ENCODE measurements at regions not wholly inside any gene's neighbourhood (a gene's known extent, or its start where the extent isn't known, plus 50 kb on each side); places are given as distances from the start of the nearest gene placed in this dataset.

GRCh38 chr4:173839865-173840264 lies 309.8 kb upstream of the HAND2 start:
- DNase-seq: no peak
- no peak for ATAC-seq

- ATAC-seq (no peak), DNase-seq (no peak)
Observed at GRCh38 chr4:173837517-173837916, 307.5 kb upstream of the HAND2 start.

DNA sequence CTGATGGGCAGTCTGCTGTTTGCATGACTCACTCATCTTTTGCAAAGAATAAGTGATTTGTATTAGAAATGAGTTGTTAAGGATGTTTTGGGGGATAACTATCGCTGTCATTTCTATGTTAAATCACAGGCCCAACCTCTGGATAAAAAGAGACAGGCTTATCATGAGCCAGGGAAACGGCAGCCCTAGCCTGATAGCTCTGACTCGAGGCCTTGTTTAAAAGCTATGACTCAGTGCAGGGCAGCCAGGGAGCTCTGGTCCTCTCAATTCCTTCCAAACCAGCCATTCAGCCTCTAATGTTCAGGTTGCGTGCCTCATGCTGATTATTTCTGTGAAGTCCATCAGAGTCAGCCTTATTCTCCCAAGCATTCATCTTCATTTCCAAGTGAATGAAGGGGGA lies 305.9 kb upstream of the HAND2 start:
- DNase-seq: no peak
- no peak for ATAC-seq

- ATAC-seq: no peak
- DNase-seq: no peak
Observed at GRCh38 chr4:173834151-173834550, 304.1 kb upstream of the HAND2 start.

DNA sequence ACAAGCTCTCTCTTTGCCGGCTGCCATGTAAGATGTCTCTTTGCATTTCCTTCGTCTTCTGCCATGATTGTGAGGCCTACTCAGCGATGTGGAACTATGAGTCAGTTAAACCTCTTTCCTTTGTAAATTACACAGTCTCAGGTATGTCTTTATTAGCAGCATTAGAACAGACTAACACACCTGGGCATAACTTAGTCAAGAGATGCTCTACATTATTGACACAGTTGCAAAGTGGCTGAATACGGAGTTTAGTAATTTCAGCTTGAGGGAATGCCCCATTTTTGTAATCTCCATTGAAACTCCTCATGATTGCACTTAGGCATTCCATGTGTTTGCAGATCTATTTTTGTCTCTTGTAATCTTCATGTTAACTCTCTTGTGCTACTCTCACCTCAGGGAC lies 299.5 kb upstream of the HAND2 start:
- DNase-seq: no peak
- no peak for ATAC-seq

DNA sequence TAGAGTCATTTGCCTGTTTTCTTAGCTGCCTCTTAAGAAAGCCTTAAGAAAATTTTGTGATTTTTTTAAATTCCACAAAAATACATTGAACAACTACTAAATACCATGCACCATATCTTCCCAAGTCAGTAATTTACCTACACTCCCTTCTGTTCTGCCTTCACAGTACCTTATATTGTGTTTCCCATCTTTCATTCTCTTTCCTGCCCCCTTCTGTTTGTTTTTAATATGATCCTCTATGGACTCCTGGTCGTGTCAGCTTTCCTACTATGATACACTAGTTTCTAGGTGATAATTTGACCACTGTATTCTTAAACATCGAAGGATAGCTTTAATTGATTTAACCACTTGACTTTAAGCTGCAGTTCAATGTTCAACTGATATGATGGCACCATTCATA lies 297.7 kb upstream of the HAND2 start:
- DNase-seq (no peak), ATAC-seq (no peak)

DNA sequence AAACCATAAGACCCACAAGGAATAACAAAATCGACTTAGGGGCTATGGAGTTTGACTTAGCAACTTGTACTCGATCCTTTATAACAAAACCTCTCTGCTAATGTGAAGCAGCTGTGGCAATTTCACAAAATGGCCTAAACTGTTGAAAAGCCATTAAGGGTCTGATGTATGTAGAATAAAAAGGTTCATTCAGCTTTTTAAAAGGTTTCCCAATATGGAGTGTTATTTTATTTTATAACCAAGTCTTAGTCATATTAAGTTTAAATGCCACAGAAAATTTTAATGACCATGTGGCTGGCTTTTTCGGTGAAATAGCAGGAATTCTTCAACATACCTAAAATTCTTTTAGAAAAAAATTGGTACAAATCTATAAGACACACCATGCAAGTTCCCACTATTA lies 291.8 kb upstream of the HAND2 start:
- ATAC-seq (no peak), DNase-seq (no peak)

GRCh38 chr4:173821036-173821435 lies 291.0 kb upstream of the HAND2 start:
- ATAC-seq (no peak), DNase-seq (no peak)

DNA sequence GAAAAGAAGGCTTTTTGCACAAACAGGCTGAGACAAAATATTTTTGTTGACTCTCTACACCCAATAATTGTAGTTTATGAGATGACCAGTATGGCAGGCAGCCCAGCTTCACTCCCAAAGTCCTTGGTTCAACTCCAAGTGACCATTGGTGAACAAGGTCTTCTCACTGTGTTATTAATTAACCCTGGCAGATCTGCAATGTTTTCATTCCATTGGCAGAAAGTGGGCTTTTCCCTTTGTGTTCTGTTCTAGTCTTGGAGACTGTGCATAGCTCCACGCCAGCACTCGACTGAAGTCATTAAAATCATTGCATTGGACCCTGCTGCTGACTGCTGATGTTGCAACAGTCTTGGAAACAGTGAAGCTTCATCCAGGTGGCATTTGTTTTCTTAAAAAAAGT lies 277.3 kb upstream of the HAND2 start:
- DNase-seq: no peak
- no peak for ATAC-seq

DNA sequence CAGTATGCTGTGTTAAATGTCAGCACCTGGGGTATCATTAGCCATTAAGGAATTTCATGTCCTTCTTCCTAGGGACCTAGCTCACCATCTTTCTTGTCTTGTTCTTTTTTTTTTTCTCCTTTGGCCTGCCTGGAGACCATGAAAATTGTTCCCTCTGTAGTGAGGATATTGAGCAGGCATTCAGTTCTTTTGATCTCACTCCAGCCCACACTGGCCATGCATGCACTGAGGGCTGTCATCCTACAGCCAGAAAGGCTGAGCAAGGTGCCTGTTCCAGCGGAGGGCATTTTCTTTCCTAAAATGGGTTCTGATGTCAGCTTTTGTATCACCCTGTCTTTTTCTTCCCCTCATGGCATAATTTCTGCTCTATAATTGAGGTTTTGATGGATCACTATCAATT lies 275.9 kb upstream of the HAND2 start:
- ATAC-seq: no peak
- no peak for DNase-seq

GRCh38 chr4:173802662-173803022 lies 272.6 kb upstream of the HAND2 start:
- no peak for DNase-seq
- no peak for ATAC-seq

GRCh38 chr4:173801876-173802661 lies 272.0 kb upstream of the HAND2 start:
- DNase-seq (no peak), ATAC-seq (no peak)

DNA sequence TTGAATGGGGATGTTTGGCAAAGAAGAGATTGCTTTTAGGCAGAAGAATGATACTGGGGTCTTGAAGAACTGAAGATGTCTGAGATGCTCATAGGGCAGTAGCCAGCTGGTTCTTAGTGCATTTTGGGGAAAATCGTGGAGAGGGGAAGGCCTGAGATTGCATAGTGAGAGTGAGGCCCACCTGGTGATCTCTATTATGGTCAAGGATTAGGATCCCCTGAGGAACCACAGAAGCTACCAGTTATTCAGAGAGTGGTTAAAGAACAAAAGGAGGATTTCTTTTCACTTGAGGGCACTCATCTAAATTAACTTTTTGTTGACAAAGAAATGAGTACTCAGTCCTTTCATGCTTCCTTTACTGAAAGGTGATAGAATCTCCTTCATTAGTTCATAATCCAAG lies 271.3 kb upstream of the HAND2 start:
- DNase-seq (no peak), ATAC-seq (no peak)

GRCh38 chr4:173797296-173797695 lies 267.3 kb upstream of the HAND2 start:
- no peak for ATAC-seq
- no peak for DNase-seq

DNA sequence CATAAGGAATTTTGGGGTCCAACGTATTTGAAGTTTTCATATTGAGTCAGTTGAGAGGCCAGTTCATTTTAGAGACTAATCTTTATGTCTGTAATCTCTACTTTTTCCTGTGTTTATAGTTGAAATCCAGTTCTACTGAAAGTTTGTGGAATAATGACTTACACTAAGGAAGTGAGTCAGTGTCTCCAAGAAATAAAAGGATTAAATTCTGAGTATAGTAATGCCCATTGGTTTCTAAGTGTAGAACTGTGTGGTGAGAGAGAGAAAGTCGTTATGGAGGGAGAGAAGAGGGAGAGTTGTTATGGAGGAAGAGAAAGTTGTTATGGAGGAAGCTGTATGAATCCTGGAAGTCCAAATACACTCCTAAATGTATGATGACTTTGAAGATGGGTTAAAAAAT lies 264.6 kb upstream of the HAND2 start:
- ATAC-seq: no peak
- no peak for DNase-seq

- ATAC-seq: no peak
- DNase-seq: no peak
Observed at GRCh38 chr4:173793937-173794510, 264.0 kb upstream of the HAND2 start.

DNA sequence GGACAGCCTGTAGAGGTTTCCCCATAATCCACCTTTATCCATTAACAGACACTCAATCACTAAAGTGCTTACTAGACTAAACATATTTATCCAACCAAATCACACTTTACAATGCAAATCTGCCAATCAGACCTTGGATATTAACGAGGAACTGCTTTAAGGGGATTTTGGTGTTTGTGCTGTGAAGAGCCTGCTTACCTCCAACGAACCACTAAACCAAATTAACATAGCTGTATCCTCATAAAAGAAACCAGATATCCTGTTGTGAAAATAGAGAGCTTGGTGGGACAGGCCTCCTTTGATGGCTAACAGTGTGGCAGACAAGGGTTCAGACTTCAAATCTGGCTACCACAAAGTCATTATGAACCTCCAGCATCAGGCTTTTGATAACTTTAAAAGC lies 252.6 kb upstream of the HAND2 start:
- ATAC-seq (no peak), DNase-seq (no peak)

DNA sequence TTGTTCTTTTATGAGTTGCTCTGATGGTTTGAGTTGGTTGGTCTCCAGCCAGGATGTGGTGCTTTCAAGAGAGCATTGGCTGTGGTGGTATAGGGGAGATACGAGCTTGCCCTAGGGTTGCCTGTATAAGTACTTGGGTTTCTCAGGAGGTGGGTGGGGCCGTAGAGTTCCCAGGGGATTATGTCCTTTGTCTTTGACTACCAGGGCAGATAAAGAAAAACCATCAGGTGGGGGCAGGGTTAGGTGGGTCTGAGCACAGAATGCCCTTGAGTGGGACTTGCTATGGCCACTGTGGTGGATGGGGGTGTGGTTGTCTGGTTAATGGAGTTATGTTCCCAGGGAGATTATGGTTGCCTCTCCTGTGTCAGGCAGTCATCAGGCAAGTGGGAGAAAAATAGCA lies 247.9 kb upstream of the HAND2 start:
- ATAC-seq: no peak
- DNase-seq: no peak

DNA sequence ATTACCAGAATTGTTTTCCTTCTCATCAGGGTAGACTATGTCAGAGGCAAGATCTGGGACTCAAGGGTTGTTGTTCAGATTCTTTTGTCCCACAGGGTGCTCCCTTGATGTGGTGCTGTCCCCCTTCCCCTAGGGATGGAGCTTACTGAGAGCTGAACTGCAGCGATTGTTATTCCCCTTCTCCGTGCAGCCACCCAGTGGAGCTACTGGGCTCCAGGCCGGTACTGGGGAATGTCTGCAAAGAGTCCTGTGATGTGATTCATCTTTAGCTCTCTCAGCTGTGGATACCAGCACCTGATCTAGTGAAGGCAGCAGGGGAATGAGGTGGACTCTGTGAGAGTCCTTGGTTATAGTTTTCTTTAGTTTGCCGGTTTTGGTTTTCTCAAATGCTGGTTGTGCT lies 247.4 kb upstream of the HAND2 start:
- DNase-seq (no peak), ATAC-seq (no peak)

DNA sequence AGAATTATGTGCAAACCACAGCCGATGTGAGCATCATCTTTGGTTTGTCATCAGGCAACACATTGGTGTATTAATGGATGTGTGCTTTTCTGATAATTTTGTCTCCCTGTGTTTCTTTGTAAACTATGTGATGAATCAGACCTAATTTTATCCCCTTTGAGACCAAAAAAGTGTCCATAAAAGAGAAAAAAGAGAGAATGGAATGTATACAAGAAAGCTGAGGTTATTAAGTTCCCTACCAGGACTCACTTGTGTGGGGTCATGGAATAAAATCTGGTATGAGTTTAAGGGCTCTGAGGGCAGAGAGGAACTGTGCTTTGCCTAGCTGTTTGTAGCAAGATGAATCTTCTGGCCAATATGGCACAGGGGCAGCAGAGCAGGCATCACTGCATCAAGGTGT lies 239.5 kb upstream of the HAND2 start:
- no peak for DNase-seq

DNA sequence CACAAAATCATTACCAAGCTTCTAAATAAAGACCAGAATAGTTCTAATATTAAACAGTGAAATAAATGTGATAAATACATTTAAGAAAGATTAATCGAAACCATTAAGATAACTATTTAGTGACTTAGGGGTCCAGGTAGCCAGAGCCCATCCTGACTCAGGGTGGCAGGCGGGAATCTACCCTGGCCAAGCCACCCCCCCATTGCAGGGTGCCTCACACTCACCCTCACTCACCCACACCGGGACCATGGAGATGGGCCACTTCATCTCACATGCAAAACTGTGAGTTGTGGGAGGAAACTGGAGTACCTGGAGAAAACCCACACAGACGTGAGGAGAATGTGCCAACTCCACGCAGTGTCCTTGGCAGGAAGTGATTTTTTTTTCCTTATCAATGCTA lies 237.6 kb upstream of the HAND2 start:
- DNase-seq: no peak

More for the DNA sequence above, 239.5 kb upstream of the HAND2 start:
- no peak for ATAC-seq

GRCh38 chr4:173766171-173766600 lies 236.2 kb upstream of the HAND2 start:
- DNase-seq: no peak
- ATAC-seq: no peak

More for the DNA sequence above, 237.6 kb upstream of the HAND2 start:
- ATAC-seq: no peak

DNA sequence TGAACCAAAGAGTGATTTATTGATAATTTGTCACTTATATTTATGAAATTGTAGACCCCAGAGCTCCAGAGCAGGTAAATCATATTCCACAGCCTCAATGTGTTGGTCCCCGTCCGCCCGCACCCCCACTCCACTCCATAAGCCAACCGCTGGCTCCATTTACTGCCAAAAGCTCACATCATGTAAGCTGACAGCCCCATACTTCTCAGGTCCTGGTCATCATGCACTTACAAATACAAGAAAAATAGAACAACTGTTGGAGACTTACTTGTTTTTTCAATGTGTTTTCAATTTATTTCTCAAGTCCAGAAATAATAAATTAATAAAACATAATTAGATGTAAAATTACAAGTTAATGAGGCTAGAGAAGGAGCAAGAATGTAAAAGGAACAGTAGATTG lies 235.7 kb upstream of the HAND2 start:
- ATAC-seq (no peak), DNase-seq (no peak)

GRCh38 chr4:173763389-173763788 lies 233.4 kb upstream of the HAND2 start:
- DNase-seq (no peak), ATAC-seq (no peak)

Measured in stimulated activated naive CD8-positive, alpha-beta T cell treated with anti-CD3 and anti-CD28 coated beads, Interleukin-15, Interleukin-2, amounts not matched to agents 100 U/mL and 50 U/mL, for 24 hours (primary cell).